ENCODE measurements at regions not wholly inside any gene's neighbourhood (a gene's known extent, or its start where the extent isn't known, plus 50 kb on each side); places are given as distances from the start of the nearest gene placed in this dataset.

DNA sequence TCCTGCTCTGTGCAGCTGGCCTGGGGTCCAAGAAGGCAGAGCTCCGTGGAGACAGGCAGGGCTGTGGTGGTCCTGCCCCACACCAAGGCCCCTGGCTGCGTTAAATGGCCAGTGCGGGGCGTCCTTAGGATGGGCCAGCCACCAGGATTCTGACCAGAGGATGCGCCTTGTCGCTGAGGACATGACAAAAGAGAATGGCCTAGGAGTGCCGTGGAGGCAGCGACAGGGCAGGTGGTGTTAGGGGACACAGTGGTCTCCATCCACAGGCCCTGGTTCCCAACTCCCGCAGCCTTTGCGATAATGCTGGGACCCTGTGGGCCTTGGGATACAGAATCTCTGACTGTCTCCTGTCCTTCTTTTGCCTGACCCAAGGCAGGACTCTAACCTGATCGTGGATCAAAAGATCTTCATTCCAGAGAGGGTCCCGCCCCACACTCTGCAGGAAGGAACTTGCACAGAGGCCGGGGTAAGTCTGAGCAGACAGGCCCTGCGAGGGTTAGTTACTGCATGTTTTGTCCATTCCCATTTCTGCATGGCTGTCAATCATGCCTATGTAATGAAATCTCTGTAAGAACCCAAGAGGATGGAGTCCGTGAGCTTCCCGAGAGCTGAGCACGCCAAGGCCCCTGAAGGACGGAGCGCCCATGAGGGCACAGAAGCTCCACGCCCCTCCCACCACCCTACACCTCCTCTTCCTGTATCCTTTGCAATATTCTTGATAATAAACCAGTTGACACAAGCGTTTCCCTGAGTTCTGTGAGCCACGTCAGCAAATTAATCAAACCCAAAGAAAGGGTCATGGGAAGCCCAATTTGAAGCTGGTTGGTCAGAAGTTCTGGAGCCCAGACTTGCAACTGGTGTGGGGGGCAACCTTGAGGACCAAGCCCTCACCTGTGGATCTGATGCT is 251.5 kb upstream of the SALL3 start:
- TF ChIP-seq CTCF (IDR thresholded peaks at IDR 0.05; ENCODE audit: borderline replicate concordance, extremely low read depth, low read length, poor library complexity, severe bottlenecking) (no peak), EZH2 (IDR thresholded peaks at IDR 0.05; ENCODE audit: borderline replicate concordance, low read depth, low read length, severe bottlenecking) (no peak)

Measured in DND-41 (cell line).